IMR-90 (cell line): ENCODE measurements at regions not wholly inside any gene's neighbourhood (a gene's known extent, or its start where the extent isn't known, plus 50 kb on each side); places are given as distances from the start of the nearest gene placed in this dataset.

ENCODE experiments used
- ATAC-seq: fragments of 200-7000 bp; cut with Tn5 transposase; 2 replicates; pipeline ENCODE4 v1.9.1; 2020; ENCODE audit warnings: low read depth, mild to moderate bottlenecking, moderate library complexity
- BruUV-seq: library from RNA; stranded (reverse); fragments of 400-500 nt; replicated peaks from 2 replicates; lab custom pipeline; 2021; lab: Mats Ljungman, UMichigan
- CTCF ChIA-PET: fragments of 300-600 bp; formaldehyde crosslinking; extraction: SDS; loops from one replicate; lab custom pipeline; 2021; ENCODE audit warnings: antibody characterized with exemption; lab: Yijun Ruan, JAX
- POLR2A ChIA-PET: fragments of 300-600 bp; sonication (Branson Sonifier 250); formaldehyde crosslinking; loops from one replicate; lab custom pipeline; 2022; ENCODE audit warnings: antibody characterized with exemption; ENCODE audit not compliant: unreplicated experiment; lab: Charles Lee
- DNase-seq: peaks from one replicate; pipeline ENCODE4 v3.0.0; 2013
- H2AFZ ChIP-seq: replicated peaks from 2 replicates; pipeline ENCODE3; 2013; ENCODE audit warnings: low read length, mild to moderate bottlenecking; ENCODE audit not compliant: poor library complexity
- H2AK5ac ChIP-seq: 2 replicates; pipeline ENCODE4 v1.6.1; 2013; ENCODE audit warnings: low read depth, low read length, inconsistent platforms
- H2AK9ac ChIP-seq: replicated peaks from 2 replicates; pipeline ENCODE3; 2013; ENCODE audit warnings: mild to moderate bottlenecking, low read depth, low read length, moderate library complexity; ENCODE audit not compliant: poor library complexity
- H2BK120ac ChIP-seq: 2 replicates; pipeline ENCODE4 v1.6.1; 2013; ENCODE audit warnings: low read depth, low read length, inconsistent platforms
- H2BK15ac ChIP-seq: 3 replicates; pipeline ENCODE4 v1.6.1; 2013; ENCODE audit warnings: low read depth, low read length, inconsistent platforms
- H2BK20ac ChIP-seq: 2 replicates; pipeline ENCODE4 v1.6.1; 2013; ENCODE audit warnings: low read depth, mild to moderate bottlenecking, inconsistent platforms, low read length, moderate library complexity
- H2BK5ac ChIP-seq: 2 replicates; pipeline ENCODE4 v1.6.1; 2013; ENCODE audit warnings: mild to moderate bottlenecking, low read depth, low read length, inconsistent platforms; ENCODE audit not compliant: poor library complexity, severe bottlenecking
- H3K14ac ChIP-seq: replicated peaks from 2 replicates; pipeline ENCODE4 v1.6.1; 2013; ENCODE audit warnings: low read depth, low read length, inconsistent platforms
- H3K18ac ChIP-seq: 2 replicates; pipeline ENCODE4 v1.6.1; 2013; ENCODE audit warnings: low read depth, low read length, control low read depth
- H3K23ac ChIP-seq: 2 replicates; pipeline ENCODE4 v1.6.1; 2013; ENCODE audit warnings: low read depth, low read length, inconsistent platforms
- H3K27ac ChIP-seq: 2 replicates; pipeline ENCODE4 v1.5.1; 2013; ENCODE audit warnings: mild to moderate bottlenecking, control low read depth, low read length; ENCODE audit not compliant: insufficient read depth
- H3K27me3 ChIP-seq: 2 replicates; pipeline ENCODE4 v1.6.1; 2013; ENCODE audit warnings: low read length; ENCODE audit not compliant: control insufficient read depth, insufficient read depth
- H3K36me3 ChIP-seq: 2 replicates; pipeline ENCODE4 v1.6.1; 2013; ENCODE audit warnings: low read length, mixed read lengths; ENCODE audit not compliant: control insufficient read depth, insufficient read depth
- H3K4ac ChIP-seq: 2 replicates; pipeline ENCODE4 v1.6.1; 2013; ENCODE audit warnings: low read depth, low read length, inconsistent platforms
- H3K4me1 ChIP-seq: 2 replicates; pipeline ENCODE4 v1.6.1; 2013; ENCODE audit warnings: low read length, mixed read lengths; ENCODE audit not compliant: control insufficient read depth, insufficient read depth
- H3K4me2 ChIP-seq: 2 replicates; pipeline ENCODE4 v1.6.1; 2013; ENCODE audit warnings: low read depth, mild to moderate bottlenecking, control low read depth, low read length, moderate library complexity
- H3K4me3 ChIP-seq: 2 replicates; pipeline ENCODE4 v1.5.1; 2013; ENCODE audit warnings: low read depth, mild to moderate bottlenecking, control low read depth, low read length, moderate library complexity; ENCODE audit not compliant: insufficient read depth
- H3K56ac ChIP-seq: 2 replicates; pipeline ENCODE4 v1.6.1; 2013; ENCODE audit warnings: low read length, inconsistent platforms; ENCODE audit not compliant: insufficient read depth; ENCODE audit errors: extremely low read depth
- H3K79me1 ChIP-seq, 2 experiments: 2 replicates each; pipeline ENCODE4 v1.6.1; 2013; ENCODE audit warnings: low read length in 2 of 2, inconsistent platforms in 1 of 2, low read depth in 1 of 2
- H3K9ac ChIP-seq: 2 replicates; pipeline ENCODE4 v1.6.1; 2013; ENCODE audit warnings: low read depth, low read length, control low read depth
- H3K9me1 ChIP-seq: 2 replicates; pipeline ENCODE4 v1.6.1; 2013; ENCODE audit warnings: low read length, inconsistent platforms; ENCODE audit not compliant: insufficient read depth
- H3K9me3 ChIP-seq: 2 replicates; pipeline ENCODE4 v1.6.1; 2013; ENCODE audit warnings: low read length; ENCODE audit not compliant: control insufficient read depth, insufficient read depth
- H4K20me1 ChIP-seq: 2 replicates; pipeline ENCODE4 v1.6.1; 2013; ENCODE audit warnings: low read length, inconsistent platforms; ENCODE audit not compliant: insufficient read depth
- H4K5ac ChIP-seq: 2 replicates; pipeline ENCODE4 v1.6.1; 2013; ENCODE audit warnings: mild to moderate bottlenecking, low read depth, low read length, control low read depth
- H4K8ac ChIP-seq, 2 experiments: 2 replicates each; pipeline ENCODE4 v1.6.1; 2013; ENCODE audit warnings: low read depth in 2 of 2, low read length in 2 of 2, control low read depth in 1 of 2, inconsistent platforms in 1 of 2
- H4K91ac ChIP-seq: 2 replicates; pipeline ENCODE4 v1.6.1; 2013; ENCODE audit warnings: low read depth, low read length, inconsistent platforms; ENCODE audit not compliant: insufficient read depth
- CHD1 ChIP-seq: IDR thresholded peaks from 2 replicates; pipeline ENCODE4 v1.6.1; 2012; ENCODE audit warnings: low read depth, low read length, improper control_type of control experiment
- MXI1 ChIP-seq: IDR thresholded peaks from 2 replicates; pipeline ENCODE4 v1.6.1; 2012; ENCODE audit warnings: low read depth, mild to moderate bottlenecking, low read length, moderate library complexity, borderline replicate concordance
- NFE2L2 ChIP-seq: fragments of 150-350 bp; IDR thresholded peaks from 2 replicates; pipeline ENCODE4 v1.6.1; 2016; ENCODE audit warnings: low read depth, mild to moderate bottlenecking, low read length
- RCOR1 ChIP-seq: IDR thresholded peaks from 2 replicates; pipeline ENCODE4 v1.6.1; 2012; ENCODE audit warnings: mild to moderate bottlenecking, low read length, improper control_type of control experiment; ENCODE audit not compliant: insufficient replicate concordance
- RFX5 ChIP-seq: IDR thresholded peaks from 2 replicates; pipeline ENCODE4 v1.8.0; 2012; ENCODE audit warnings: low read depth, mild to moderate bottlenecking, low read length, moderate library complexity
- WGBS, 2 experiments: methylation state at CpG; one replicate each; pipeline versions ENCODE4 v1.1.5 to v1.1.7; 2013; ENCODE audit warnings: missing lambda C conversion rate in 2 of 2; ENCODE audit not compliant: insufficient read length in 1 of 2; ENCODE audit errors: extremely low coverage in 2 of 2; 5-methylcytosine and 5-hydroxymethylcytosine counted together
- dilution Hi-C: fragments of 300-500 bp; cut with HindIII; formaldehyde crosslinking; loops from one replicate; pipeline ENCODE4 v1.14.3; 2018; ENCODE audit warnings: low sequenced_read_pairs; ENCODE audit not compliant: unreplicated experiment
- in situ Hi-C: fragments of 300-500 bp; cut with MboI; formaldehyde crosslinking; loops from 3 replicates; pipeline ENCODE4 v1.14.3; 2019; ENCODE audit warnings: low sequenced_read_pairs, inconsistent platforms, mixed read lengths
- intact Hi-C: fragments of 100-400 bp; cut with micrococcal nuclease; formaldehyde crosslinking; loops from 2 replicates; pipeline ENCODE4 v1.10.0; 2022
- TF ChIP-seq, protein P1 (sequence below): fragments of 150-350 bp; IDR thresholded peaks from 2 replicates; pipeline ENCODE4 v1.6.1; 2016; ENCODE audit warnings: low read depth, mild to moderate bottlenecking, low read length, moderate library complexity, borderline replicate concordance
- TF ChIP-seq, protein P2 (sequence below): conservative IDR thresholded peaks from 2 replicates; pipeline ENCODE4 v1.5.1; 2012; ENCODE audit warnings: mild to moderate bottlenecking, low read depth, low read length, improper control_type of control experiment

DNA sequence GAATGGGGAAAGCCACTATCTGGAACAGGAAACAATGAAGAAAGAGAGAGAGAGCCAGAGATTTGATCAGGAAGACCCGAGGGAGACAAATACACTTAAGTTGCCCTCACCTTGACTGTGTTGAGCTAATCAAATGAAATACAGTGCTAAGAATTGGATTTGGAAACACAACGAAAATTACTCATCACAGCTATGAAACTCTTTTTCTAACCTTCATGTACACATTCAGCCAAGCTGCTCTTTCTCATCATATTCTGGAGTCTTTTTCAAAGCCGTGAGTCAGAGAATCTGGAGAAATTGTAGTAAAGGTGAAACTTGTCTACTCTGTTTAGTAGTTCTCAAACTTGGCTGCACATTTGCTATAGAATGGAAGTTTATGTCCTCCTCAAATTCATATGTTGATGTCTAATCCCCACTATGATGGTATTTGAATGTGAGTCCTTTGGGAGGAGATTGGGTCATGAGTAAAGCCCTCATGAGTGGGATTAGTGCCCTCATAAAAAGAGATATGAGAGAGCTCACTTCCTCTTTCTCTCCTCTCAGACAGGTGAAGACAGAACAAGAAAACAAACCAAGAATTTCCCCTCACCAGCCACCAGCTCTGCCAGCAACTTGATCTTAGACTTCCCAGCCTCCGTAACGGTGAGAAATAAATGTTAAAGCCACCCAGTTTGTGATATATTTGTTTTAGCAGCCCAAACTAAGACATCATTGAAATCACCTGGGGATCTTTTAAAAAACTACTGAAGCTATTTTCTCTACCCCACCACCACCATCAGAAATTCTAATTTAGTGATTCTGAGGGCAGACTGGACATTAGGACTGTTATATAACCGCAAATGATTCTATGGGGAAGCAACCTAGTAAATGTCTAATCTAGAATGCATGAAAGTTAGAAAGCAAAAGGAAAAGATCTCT lies 143.6 kb upstream of the GRM7 start:
- H3K79me1 ChIP-seq: no peaks in the 10 kb centered on the region
- no TSS peak for BruUV-seq
- H2BK20ac ChIP-seq: no peak overlapping the region
- peaks cover 2% of the 10 kb centered on the region for H3K9me3 ChIP-seq
- H3K4ac ChIP-seq: no peak overlapping the region
- H3K27me3 ChIP-seq: no peaks in the 10 kb centered on the region
- TF ChIP-seq MXI1: no peak
- TF ChIP-seq, protein P1, sequence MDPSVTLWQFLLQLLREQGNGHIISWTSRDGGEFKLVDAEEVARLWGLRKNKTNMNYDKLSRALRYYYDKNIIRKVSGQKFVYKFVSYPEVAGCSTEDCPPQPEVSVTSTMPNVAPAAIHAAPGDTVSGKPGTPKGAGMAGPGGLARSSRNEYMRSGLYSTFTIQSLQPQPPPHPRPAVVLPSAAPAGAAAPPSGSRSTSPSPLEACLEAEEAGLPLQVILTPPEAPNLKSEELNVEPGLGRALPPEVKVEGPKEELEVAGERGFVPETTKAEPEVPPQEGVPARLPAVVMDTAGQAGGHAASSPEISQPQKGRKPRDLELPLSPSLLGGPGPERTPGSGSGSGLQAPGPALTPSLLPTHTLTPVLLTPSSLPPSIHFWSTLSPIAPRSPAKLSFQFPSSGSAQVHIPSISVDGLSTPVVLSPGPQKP: no peak
- no peak for TF ChIP-seq NFE2L2
- no peak for TF ChIP-seq RCOR1
- TF ChIP-seq, protein P2, sequence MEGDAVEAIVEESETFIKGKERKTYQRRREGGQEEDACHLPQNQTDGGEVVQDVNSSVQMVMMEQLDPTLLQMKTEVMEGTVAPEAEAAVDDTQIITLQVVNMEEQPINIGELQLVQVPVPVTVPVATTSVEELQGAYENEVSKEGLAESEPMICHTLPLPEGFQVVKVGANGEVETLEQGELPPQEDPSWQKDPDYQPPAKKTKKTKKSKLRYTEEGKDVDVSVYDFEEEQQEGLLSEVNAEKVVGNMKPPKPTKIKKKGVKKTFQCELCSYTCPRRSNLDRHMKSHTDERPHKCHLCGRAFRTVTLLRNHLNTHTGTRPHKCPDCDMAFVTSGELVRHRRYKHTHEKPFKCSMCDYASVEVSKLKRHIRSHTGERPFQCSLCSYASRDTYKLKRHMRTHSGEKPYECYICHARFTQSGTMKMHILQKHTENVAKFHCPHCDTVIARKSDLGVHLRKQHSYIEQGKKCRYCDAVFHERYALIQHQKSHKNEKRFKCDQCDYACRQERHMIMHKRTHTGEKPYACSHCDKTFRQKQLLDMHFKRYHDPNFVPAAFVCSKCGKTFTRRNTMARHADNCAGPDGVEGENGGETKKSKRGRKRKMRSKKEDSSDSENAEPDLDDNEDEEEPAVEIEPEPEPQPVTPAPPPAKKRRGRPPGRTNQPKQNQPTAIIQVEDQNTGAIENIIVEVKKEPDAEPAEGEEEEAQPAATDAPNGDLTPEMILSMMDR: no peak
- TF ChIP-seq CHD1: no peak
- TF ChIP-seq RFX5: no peak
- no peaks in the 10 kb centered on the region for H4K20me1 ChIP-seq
- intact Hi-C loops (no loop called here), dilution Hi-C loops (no loop called here), in situ Hi-C loops (no loop called here)
- ATAC-seq (no peak), DNase-seq (no peak)
- no peak overlapping the region for H3K56ac ChIP-seq
- H3K9ac ChIP-seq: no peak overlapping the region
- H2AK9ac ChIP-seq: no peak overlapping the region
- H2BK120ac ChIP-seq: no peak overlapping the region
- no peak overlapping the region for H2BK5ac ChIP-seq
- no peak overlapping the region for H3K23ac ChIP-seq
- H3K4me1 ChIP-seq: no peaks in the 10 kb centered on the region
- WGBS, 2 experiments: no CpG with 5 or more reads among the region's 6 CpGs
- no peak overlapping the region for H2BK15ac ChIP-seq
- no peaks in the 10 kb centered on the region for H3K9me1 ChIP-seq
- CTCF ChIA-PET: no interaction called here
- H3K4me2 ChIP-seq: no peak overlapping the region
- no peak overlapping the region for H3K27ac ChIP-seq
- no peak overlapping the region for H4K5ac ChIP-seq
- H2AK5ac ChIP-seq: no peak overlapping the region
- no peak overlapping the region for H4K91ac ChIP-seq
- no peak overlapping the region for H3K18ac ChIP-seq
- no peak overlapping the region for H3K14ac ChIP-seq
- H4K8ac ChIP-seq: no peak overlapping the region
- no peak overlapping the region for H3K4me3 ChIP-seq
- POLR2A ChIA-PET: no interaction called here
- H3K36me3 ChIP-seq: no peaks in the 10 kb centered on the region
- H2AFZ ChIP-seq: no peak overlapping the region
